ENCODE measurements at regions not wholly inside any gene's neighbourhood (a gene's known extent, or its start where the extent isn't known, plus 50 kb on each side); places are given as distances from the start of the nearest gene placed in this dataset.

DNA sequence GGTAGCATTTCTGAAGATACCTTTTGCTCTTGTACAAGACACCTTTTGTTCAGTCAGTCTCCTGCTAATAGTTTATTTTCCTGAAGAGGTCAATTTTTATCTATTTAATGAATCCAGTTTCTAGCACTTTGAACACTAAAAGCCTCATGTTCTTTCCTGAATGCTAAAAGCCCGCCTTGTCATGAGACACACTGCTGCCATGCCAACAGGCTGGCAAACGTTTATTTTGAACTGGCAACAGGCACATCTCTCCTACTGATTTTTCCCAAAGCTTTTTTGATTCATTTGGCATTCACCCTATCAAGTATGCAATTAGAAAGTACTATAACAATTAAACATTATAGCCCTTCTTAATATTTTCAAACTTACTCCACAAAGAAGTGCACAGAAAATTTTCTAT, 421.2 kb upstream of the EYS start:
- no peak overlapping the region for H3K4me3 ChIP-seq (ENCODE audit: low read length)
- no peak overlapping the region for H2AFZ ChIP-seq (ENCODE audit: low read depth, low read length)
- TF ChIP-seq, protein P1, sequence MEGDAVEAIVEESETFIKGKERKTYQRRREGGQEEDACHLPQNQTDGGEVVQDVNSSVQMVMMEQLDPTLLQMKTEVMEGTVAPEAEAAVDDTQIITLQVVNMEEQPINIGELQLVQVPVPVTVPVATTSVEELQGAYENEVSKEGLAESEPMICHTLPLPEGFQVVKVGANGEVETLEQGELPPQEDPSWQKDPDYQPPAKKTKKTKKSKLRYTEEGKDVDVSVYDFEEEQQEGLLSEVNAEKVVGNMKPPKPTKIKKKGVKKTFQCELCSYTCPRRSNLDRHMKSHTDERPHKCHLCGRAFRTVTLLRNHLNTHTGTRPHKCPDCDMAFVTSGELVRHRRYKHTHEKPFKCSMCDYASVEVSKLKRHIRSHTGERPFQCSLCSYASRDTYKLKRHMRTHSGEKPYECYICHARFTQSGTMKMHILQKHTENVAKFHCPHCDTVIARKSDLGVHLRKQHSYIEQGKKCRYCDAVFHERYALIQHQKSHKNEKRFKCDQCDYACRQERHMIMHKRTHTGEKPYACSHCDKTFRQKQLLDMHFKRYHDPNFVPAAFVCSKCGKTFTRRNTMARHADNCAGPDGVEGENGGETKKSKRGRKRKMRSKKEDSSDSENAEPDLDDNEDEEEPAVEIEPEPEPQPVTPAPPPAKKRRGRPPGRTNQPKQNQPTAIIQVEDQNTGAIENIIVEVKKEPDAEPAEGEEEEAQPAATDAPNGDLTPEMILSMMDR (IDR thresholded peaks at IDR 0.05; ENCODE audit: low read depth, low read length) = no peak
- no peak for TF ChIP-seq EZH2phosphoT487 (IDR thresholded peaks at IDR 0.05; ENCODE audit: low read depth)
- no peaks in the 10 kb centered on the region for H3K27me3 ChIP-seq (ENCODE audit: low read depth, low read length)
- H3K9ac ChIP-seq (ENCODE audit: low read length) = no peak overlapping the region
- no peak overlapping the region for H3K27ac ChIP-seq (ENCODE audit: low read length)
- H3K79me2 ChIP-seq (ENCODE audit: low read length) = no peaks in the 10 kb centered on the region
- no peak overlapping the region for H3K4me2 ChIP-seq (ENCODE audit: low read length)
- H3K9me3 ChIP-seq (ENCODE audit: insufficient read depth, low read length) = no peaks in the 10 kb centered on the region
- no peaks in the 10 kb centered on the region for H3K36me3 ChIP-seq (replicated peaks; ENCODE audit: low read depth, low read length)
- no peaks in the 10 kb centered on the region for H4K20me1 ChIP-seq (ENCODE audit: insufficient read depth, low read length)
- H3K4me1 ChIP-seq (ENCODE audit: low read length) = no peaks in the 10 kb centered on the region

DNA sequence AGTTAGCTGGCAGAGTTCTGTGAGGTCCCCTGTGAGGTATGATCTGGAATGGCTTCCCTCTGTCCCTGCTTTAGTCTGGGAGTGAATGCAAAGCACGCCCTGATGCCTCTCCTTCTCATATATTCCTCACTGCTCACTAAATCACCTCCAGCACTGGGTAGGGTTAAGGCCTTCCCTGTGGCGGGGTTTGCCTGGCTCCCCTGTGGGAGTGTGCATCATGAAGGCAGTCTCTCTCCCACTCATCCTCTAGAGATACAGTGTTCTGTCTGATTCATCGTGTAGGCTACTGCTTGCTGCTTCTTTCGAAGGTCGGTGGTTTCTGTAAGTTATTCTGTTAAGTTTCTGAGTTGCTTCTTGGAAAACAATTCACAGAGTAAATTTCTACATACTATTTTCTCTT, 420.0 kb upstream of the EYS start:
- no peak for TF ChIP-seq EZH2phosphoT487 (IDR thresholded peaks at IDR 0.05; ENCODE audit: low read depth)
- TF ChIP-seq, protein P1 (IDR thresholded peaks at IDR 0.05; ENCODE audit: low read depth, low read length) = no peak
- no peak overlapping the region for H3K9ac ChIP-seq (ENCODE audit: low read length)
- H3K4me1 ChIP-seq (ENCODE audit: low read length) = no peaks in the 10 kb centered on the region
- no peak overlapping the region for H3K4me3 ChIP-seq (ENCODE audit: low read length)
- H2AFZ ChIP-seq (ENCODE audit: low read depth, low read length) = no peak overlapping the region; the same call in 1 of the 2 replicates
- no peaks in the 10 kb centered on the region for H3K36me3 ChIP-seq (replicated peaks; ENCODE audit: low read depth, low read length)
- H3K9me3 ChIP-seq (ENCODE audit: insufficient read depth, low read length) = no peaks in the 10 kb centered on the region
- no peaks in the 10 kb centered on the region for H3K27me3 ChIP-seq (ENCODE audit: low read depth, low read length)
- no peak overlapping the region for H3K4me2 ChIP-seq (ENCODE audit: low read length)
- no peak overlapping the region for H3K27ac ChIP-seq (ENCODE audit: low read length)
- no peaks in the 10 kb centered on the region for H3K79me2 ChIP-seq (ENCODE audit: low read length)
- H4K20me1 ChIP-seq (ENCODE audit: insufficient read depth, low read length) = no peaks in the 10 kb centered on the region

DNA sequence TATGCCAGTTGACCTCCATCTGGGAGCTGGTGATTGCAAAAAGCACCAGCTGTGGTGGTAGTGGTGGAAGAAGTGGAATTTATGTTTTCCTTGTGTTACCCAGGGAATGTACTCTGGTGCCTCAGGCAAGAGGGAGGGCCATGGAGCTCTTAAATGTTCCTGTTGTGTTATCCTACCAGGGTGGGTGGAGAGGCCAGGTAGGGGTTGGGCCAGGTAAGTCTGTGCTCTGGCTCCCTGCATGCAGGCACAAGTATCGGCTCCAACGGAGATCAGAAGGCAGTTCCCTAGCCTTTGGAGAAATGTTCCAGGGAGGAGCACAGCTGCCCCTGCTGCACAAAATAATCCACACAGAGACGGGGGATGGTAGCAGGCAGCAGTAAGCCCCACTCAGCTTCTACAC, 419.3 kb upstream of the EYS start:
- no peak overlapping the region for H3K9ac ChIP-seq (ENCODE audit: low read length)
- no peaks in the 10 kb centered on the region for H4K20me1 ChIP-seq (ENCODE audit: insufficient read depth, low read length)
- H3K79me2 ChIP-seq (ENCODE audit: low read length) = no peaks in the 10 kb centered on the region
- no peaks in the 10 kb centered on the region for H3K4me1 ChIP-seq (ENCODE audit: low read length)
- H3K36me3 ChIP-seq (replicated peaks; ENCODE audit: low read depth, low read length) = no peaks in the 10 kb centered on the region
- H3K27me3 ChIP-seq (ENCODE audit: low read depth, low read length) = no peaks in the 10 kb centered on the region
- no peak overlapping the region for H3K4me2 ChIP-seq (ENCODE audit: low read length)
- no peak overlapping the region for H2AFZ ChIP-seq (ENCODE audit: low read depth, low read length)
- H3K4me3 ChIP-seq (ENCODE audit: low read length) = no peak overlapping the region
- H3K9me3 ChIP-seq (ENCODE audit: insufficient read depth, low read length) = no peaks in the 10 kb centered on the region
- no peak for TF ChIP-seq EZH2phosphoT487 (IDR thresholded peaks at IDR 0.05; ENCODE audit: low read depth)
- TF ChIP-seq, protein P1 (IDR thresholded peaks at IDR 0.05; ENCODE audit: low read depth, low read length) = no peak
- H3K27ac ChIP-seq (ENCODE audit: low read length) = no peak overlapping the region

DNA sequence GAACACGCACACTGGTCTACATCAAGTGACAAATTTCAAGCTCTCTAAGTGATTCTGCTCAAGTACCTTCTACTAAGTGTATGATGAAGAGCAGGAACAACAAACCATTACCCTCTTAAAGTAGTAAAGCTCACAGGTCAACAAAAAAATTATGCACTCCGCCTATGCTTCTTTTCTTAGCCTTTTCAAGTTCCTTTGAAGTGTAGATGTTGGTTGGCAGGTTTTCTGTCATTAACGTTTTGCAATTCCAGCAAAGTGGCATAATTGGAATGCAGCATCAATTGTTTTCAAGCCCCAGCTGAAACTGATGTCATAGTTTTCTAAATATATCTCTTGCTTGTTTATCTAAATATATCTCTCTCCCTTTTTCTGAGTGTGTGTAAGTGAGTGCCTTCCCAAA, 396.9 kb upstream of the EYS start:
- Histone ChIP-seq H2AFZ (ENCODE audit: low read depth, low read length) (no peak overlapping the region), H3K4me2 (ENCODE audit: low read length) (no peak overlapping the region), H4K20me1 (ENCODE audit: insufficient read depth, low read length) (no peaks in the 10 kb centered on the region), H3K4me1 (ENCODE audit: low read length) (no peaks in the 10 kb centered on the region), H3K79me2 (ENCODE audit: low read length) (no peaks in the 10 kb centered on the region), H3K36me3 (replicated peaks; ENCODE audit: low read depth, low read length) (no peaks in the 10 kb centered on the region), H3K27me3 (ENCODE audit: low read depth, low read length) (no peaks in the 10 kb centered on the region), H3K4me3 (ENCODE audit: low read length) (no peak overlapping the region), H3K9me3 (ENCODE audit: insufficient read depth, low read length) (no peaks in the 10 kb centered on the region), H3K9ac (ENCODE audit: low read length) (no peak overlapping the region), H3K27ac (ENCODE audit: low read length) (no peak overlapping the region)
- TF ChIP-seq, protein P1 (IDR thresholded peaks at IDR 0.05; ENCODE audit: low read depth, low read length) = no peak
- no peak for TF ChIP-seq EZH2phosphoT487 (IDR thresholded peaks at IDR 0.05; ENCODE audit: low read depth)
